HepG2 (cell line): ENCODE measurements at regions not wholly inside any gene's neighbourhood (a gene's known extent, or its start where the extent isn't known, plus 50 kb on each side); places are given as distances from the start of the nearest gene placed in this dataset.

Source experiments
- ATF2 ChIP-seq: sonication (generic); formaldehyde crosslinking; IDR thresholded peaks from 2 replicates; pipeline ENCODE4 v1.4.0; 2020; ENCODE audit warnings: missing genetic modification reagents
- CERS6 ChIP-seq: sonication (generic); formaldehyde crosslinking; IDR thresholded peaks from 2 replicates; pipeline ENCODE4 v1.5.0; 2020; ENCODE audit warnings: missing genetic modification reagents
- CREM ChIP-seq, 2 experiments: sonication (generic) in 1 of 2; formaldehyde crosslinking in 1 of 2; IDR thresholded peaks; 2 replicates each; pipeline versions ENCODE4 v1.4.0 to v1.6.1; 2016 to 2020; ENCODE audit warnings: antibody characterized with exemption in 1 of 2, mild to moderate bottlenecking in 1 of 2, missing genetic modification reagents in 1 of 2
- FOXM1 ChIP-seq: sonication (generic); formaldehyde crosslinking; IDR thresholded peaks from 2 replicates; pipeline ENCODE4 v1.5.0; 2020; ENCODE audit warnings: missing genetic modification reagents
- GZF1 ChIP-seq: sonication (generic); formaldehyde crosslinking; IDR thresholded peaks from 2 replicates; pipeline ENCODE4 v1.5.1; 2020; ENCODE audit warnings: mild to moderate bottlenecking, missing genetic modification reagents
- HNRNPLL ChIP-seq: fragments of 200-400 bp; formaldehyde crosslinking; IDR thresholded peaks from 2 replicates; pipeline ENCODE4 v1.6.1; 2017; ENCODE audit warnings: mild to moderate bottlenecking, low read depth, low read length; ENCODE audit not compliant: poor library complexity, severe bottlenecking
- KLF12 ChIP-seq: sonication (generic); formaldehyde crosslinking; IDR thresholded peaks from 2 replicates; pipeline ENCODE4 v1.4.0; 2020; ENCODE audit warnings: missing genetic modification reagents, borderline replicate concordance
- NCOA5 ChIP-seq: sonication (generic); formaldehyde crosslinking; IDR thresholded peaks from 2 replicates; pipeline ENCODE4 v1.4.0; 2020; ENCODE audit warnings: missing genetic modification reagents
- NR0B2 ChIP-seq: sonication (generic); formaldehyde crosslinking; IDR thresholded peaks from 2 replicates; pipeline ENCODE4 v1.4.0; 2020; ENCODE audit warnings: mild to moderate bottlenecking, missing genetic modification reagents
- ONECUT2 ChIP-seq: sonication (generic); formaldehyde crosslinking; IDR thresholded peaks from 2 replicates; pipeline ENCODE4 v1.4.0; 2020; ENCODE audit warnings: missing genetic modification reagents
- SOX6 ChIP-seq, 2 experiments: fragments of 450-650 bp in 1 of 2; sonication (generic) in 1 of 2; formaldehyde crosslinking in 1 of 2; IDR thresholded peaks; 2 replicates each; pipeline versions ENCODE4 v1.4.0 to v1.6.1; 2017 to 2020; ENCODE audit warnings: antibody characterized with exemption in 1 of 2, mild to moderate bottlenecking in 1 of 2, missing genetic modification reagents in 1 of 2
- TOPORS ChIP-seq: sonication (generic); formaldehyde crosslinking; IDR thresholded peaks from 2 replicates; pipeline ENCODE4 v1.8.0; 2023; ENCODE audit warnings: mild to moderate bottlenecking, missing genetic modification reagents
- ZBTB25 ChIP-seq: IDR thresholded peaks from 2 replicates; pipeline ENCODE4 v1.6.1; 2018; ENCODE audit warnings: missing genetic modification reagents
- ZBTB39 ChIP-seq: sonication (generic); formaldehyde crosslinking; IDR thresholded peaks from 2 replicates; pipeline ENCODE4 v1.5.0; 2020; ENCODE audit warnings: missing genetic modification reagents
- ZBTB49 ChIP-seq: sonication (generic); formaldehyde crosslinking; IDR thresholded peaks from 2 replicates; pipeline ENCODE4 v1.4.0; 2020; ENCODE audit warnings: missing genetic modification reagents, borderline replicate concordance
- ZNF30 ChIP-seq: sonication (generic); formaldehyde crosslinking; IDR thresholded peaks from 2 replicates; pipeline ENCODE4 v1.5.0; 2020; ENCODE audit warnings: mild to moderate bottlenecking, missing genetic modification reagents
- ZNF432 ChIP-seq: sonication (generic); formaldehyde crosslinking; IDR thresholded peaks from 2 replicates; pipeline ENCODE4 v1.5.0; 2020; ENCODE audit warnings: missing genetic modification reagents, mild to moderate bottlenecking, borderline replicate concordance
- ZNF569 ChIP-seq: sonication (generic); formaldehyde crosslinking; IDR thresholded peaks from 2 replicates; pipeline ENCODE4 v1.5.0; 2020; ENCODE audit warnings: mild to moderate bottlenecking, missing genetic modification reagents, moderate library complexity, borderline replicate concordance
- ZNF816 ChIP-seq: sonication (generic); formaldehyde crosslinking; IDR thresholded peaks from 2 replicates; pipeline ENCODE4 v1.8.0; 2022; ENCODE audit warnings: missing genetic modification reagents, mild to moderate bottlenecking, borderline replicate concordance

GRCh38 chr2:8090748-8091700 lies 590.8 kb upstream of the ID2 start (continued):
- TF ChIP-seq ZNF432 (no peak), HNRNPLL (no peak), ZBTB39 (CRISPR knock-in tag) (no peak), ONECUT2 (CRISPR knock-in tag) (no peak; the same call in 1 of the 2 replicates), ZNF569 (CRISPR knock-in tag) (no peak), CREM (IDR thresholded peaks at IDR 0.05) (peak; percentile 74), CREM (CRISPR knock-in tag; IDR thresholded peaks at IDR 0.05) (no peak), ZBTB25 (CRISPR knock-in tag) (peak; percentile 87), ATF2 (CRISPR knock-in tag) (peak; percentile 44), KLF12 (CRISPR knock-in tag) (no peak), ZNF30 (CRISPR knock-in tag) (no peak), CERS6 (CRISPR knock-in tag) (no peak), ZBTB49 (CRISPR knock-in tag) (no peak), TOPORS (CRISPR knock-in tag) (0 out of 2 replicates have a peak, but pooled peaks have one; percentile 23), ZNF816 (CRISPR knock-in tag) (no peak), GZF1 (CRISPR knock-in tag) (no peak), NCOA5 (CRISPR knock-in tag) (no peak), FOXM1 (CRISPR knock-in tag) (no peak), NR0B2 (no peak), SOX6 (IDR thresholded peaks at IDR 0.05) (no peak), SOX6 (CRISPR knock-in tag; IDR thresholded peaks at IDR 0.05) (peak; percentile 98)
